Astrocyte (in vitro differentiated cells and primary cell): ENCODE measurements at regions not wholly inside any gene's neighbourhood (a gene's known extent, or its start where the extent isn't known, plus 50 kb on each side); places are given as distances from the start of the nearest gene placed in this dataset.

Experiments used
- DNase-seq: peaks from one replicate; pipeline ENCODE4 v3.0.0-alpha.2; 2010; ENCODE audit warnings: low read depth
- FAIRE-seq: peaks from 2 replicates; lab custom pipeline; 2011; peaks lifted over from hg19 to GRCh38; lab: Jason Lieb, UNC
- H2AFZ ChIP-seq: 2 replicates; pipeline ENCODE4 v1.6.0; 2012; ENCODE audit warnings: low read depth, low read length, inconsistent platforms
- H3K27ac ChIP-seq: 2 replicates; pipeline ENCODE4 v1.5.1; 2011; ENCODE audit warnings: low read depth, low read length, inconsistent platforms
- H3K27me3 ChIP-seq: 2 replicates; pipeline ENCODE4 v1.6.0; 2011; ENCODE audit warnings: low read length, inconsistent platforms; ENCODE audit not compliant: insufficient read depth
- H3K36me3 ChIP-seq: 2 replicates; pipeline ENCODE4 v1.5.1; 2011; ENCODE audit warnings: low read length, inconsistent platforms; ENCODE audit not compliant: insufficient read depth
- H3K4me1 ChIP-seq: 2 replicates; pipeline ENCODE4 v1.5.1; 2011; ENCODE audit warnings: low read length, inconsistent platforms; ENCODE audit not compliant: insufficient read depth
- H3K4me2 ChIP-seq: 2 replicates; pipeline ENCODE4 v1.6.0; 2012; ENCODE audit warnings: low read length, inconsistent platforms
- H3K4me3 ChIP-seq: 2 replicates; pipeline ENCODE4 v1.5.1; 2011; ENCODE audit warnings: low read depth, mild to moderate bottlenecking, low read length, inconsistent platforms; ENCODE audit not compliant: insufficient read depth
- H3K79me2 ChIP-seq: 2 replicates; pipeline ENCODE4 v1.6.0; 2012; ENCODE audit warnings: mild to moderate bottlenecking, low read length, inconsistent platforms; ENCODE audit not compliant: insufficient read depth
- H3K9ac ChIP-seq: 2 replicates; pipeline ENCODE4 v1.6.0; 2012; ENCODE audit warnings: mild to moderate bottlenecking, low read length, inconsistent platforms
- H3K9me3 ChIP-seq: 2 replicates; pipeline ENCODE4 v1.5.1; 2012; ENCODE audit warnings: low read depth, mild to moderate bottlenecking, low read length, inconsistent platforms; ENCODE audit not compliant: insufficient read depth
- H4K20me1 ChIP-seq: 2 replicates; pipeline ENCODE4 v1.6.0; 2012; ENCODE audit warnings: low read length, inconsistent platforms; ENCODE audit not compliant: insufficient read depth
- H3K27ac Mint-ChIP-seq: one replicate; pipeline ENCODE4 v1.8.0; 2021; ENCODE audit warnings: mild to moderate bottlenecking, mixed read lengths; ENCODE audit not compliant: unreplicated experiment
- H3K27me3 Mint-ChIP-seq: one replicate; pipeline ENCODE4 v1.8.0; 2021; ENCODE audit warnings: low read depth, mixed read lengths; ENCODE audit not compliant: unreplicated experiment
- H3K36me3 Mint-ChIP-seq: one replicate; pipeline ENCODE4 v1.8.0; 2021; ENCODE audit warnings: low read depth, mixed read lengths; ENCODE audit not compliant: unreplicated experiment
- H3K4me1 Mint-ChIP-seq: one replicate; pipeline ENCODE4 v1.8.0; 2021; ENCODE audit warnings: low read depth, mixed read lengths; ENCODE audit not compliant: unreplicated experiment
- H3K4me3 Mint-ChIP-seq: one replicate; pipeline ENCODE4 v1.8.0; 2021; ENCODE audit warnings: mild to moderate bottlenecking, moderate library complexity, mixed read lengths; ENCODE audit not compliant: unreplicated experiment
- H3K9me3 Mint-ChIP-seq: one replicate; pipeline ENCODE4 v1.8.0; 2021; ENCODE audit warnings: mild to moderate bottlenecking, mixed read lengths; ENCODE audit not compliant: unreplicated experiment
- EZH2 ChIP-seq: IDR thresholded peaks from 2 replicates; pipeline ENCODE4 v1.6.1; 2012; ENCODE audit warnings: mild to moderate bottlenecking, low read length, inconsistent platforms; ENCODE audit not compliant: insufficient read depth
- TF ChIP-seq, protein P1 (sequence below): IDR thresholded peaks from 2 replicates; pipeline ENCODE4 v1.5.1; 2011; ENCODE audit warnings: low read depth, mild to moderate bottlenecking, inconsistent platforms, low read length, moderate library complexity; ENCODE audit not compliant: insufficient read depth

DNA sequence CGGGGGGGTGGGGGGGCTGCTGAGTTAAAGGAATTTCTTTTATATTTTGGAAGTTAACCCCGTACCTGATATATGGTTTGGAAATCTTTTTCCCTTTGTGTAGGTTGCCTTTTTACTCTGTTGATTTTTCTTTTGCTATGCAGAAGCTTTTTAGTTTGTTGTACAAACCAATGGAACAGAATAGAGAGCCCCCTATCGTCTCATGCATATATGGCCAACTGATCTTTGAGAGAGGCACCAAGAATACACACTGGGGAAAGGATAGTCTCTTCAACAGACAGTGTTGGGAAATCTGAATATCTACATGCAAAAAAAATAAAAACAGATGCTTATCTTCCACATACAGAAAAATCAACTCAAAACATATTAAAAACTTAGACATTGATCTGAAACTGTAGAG lies 647.8 kb upstream of the KLHL29 start:
- no peaks in the 10 kb centered on the region for H3K36me3 Mint-ChIP-seq
- Histone ChIP-seq H3K4me1 (no peaks in the 10 kb centered on the region), H2AFZ (no peak overlapping the region), H3K4me3 (no peak overlapping the region), H3K27me3 (no peaks in the 10 kb centered on the region), H3K4me2 (no peak overlapping the region), H3K9me3 (no peaks in the 10 kb centered on the region), H3K36me3 (no peaks in the 10 kb centered on the region), H3K79me2 (no peaks in the 10 kb centered on the region), H3K27ac (no peak overlapping the region), H3K9ac (no peak overlapping the region), H4K20me1 (no peaks in the 10 kb centered on the region)
- H3K27me3 Mint-ChIP-seq: peaks cover 2% of the 10 kb centered on the region
- H3K4me3 Mint-ChIP-seq: no peak overlapping the region
- H3K4me1 Mint-ChIP-seq: peaks cover 3% of the 10 kb centered on the region
- DNase-seq (no peak), FAIRE-seq (no peak)
- no peak overlapping the region for H3K27ac Mint-ChIP-seq
- TF ChIP-seq EZH2: no peak
- TF ChIP-seq, protein P1, sequence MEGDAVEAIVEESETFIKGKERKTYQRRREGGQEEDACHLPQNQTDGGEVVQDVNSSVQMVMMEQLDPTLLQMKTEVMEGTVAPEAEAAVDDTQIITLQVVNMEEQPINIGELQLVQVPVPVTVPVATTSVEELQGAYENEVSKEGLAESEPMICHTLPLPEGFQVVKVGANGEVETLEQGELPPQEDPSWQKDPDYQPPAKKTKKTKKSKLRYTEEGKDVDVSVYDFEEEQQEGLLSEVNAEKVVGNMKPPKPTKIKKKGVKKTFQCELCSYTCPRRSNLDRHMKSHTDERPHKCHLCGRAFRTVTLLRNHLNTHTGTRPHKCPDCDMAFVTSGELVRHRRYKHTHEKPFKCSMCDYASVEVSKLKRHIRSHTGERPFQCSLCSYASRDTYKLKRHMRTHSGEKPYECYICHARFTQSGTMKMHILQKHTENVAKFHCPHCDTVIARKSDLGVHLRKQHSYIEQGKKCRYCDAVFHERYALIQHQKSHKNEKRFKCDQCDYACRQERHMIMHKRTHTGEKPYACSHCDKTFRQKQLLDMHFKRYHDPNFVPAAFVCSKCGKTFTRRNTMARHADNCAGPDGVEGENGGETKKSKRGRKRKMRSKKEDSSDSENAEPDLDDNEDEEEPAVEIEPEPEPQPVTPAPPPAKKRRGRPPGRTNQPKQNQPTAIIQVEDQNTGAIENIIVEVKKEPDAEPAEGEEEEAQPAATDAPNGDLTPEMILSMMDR: no peak
- H3K9me3 Mint-ChIP-seq: peaks cover 2% of the 10 kb centered on the region

DNA sequence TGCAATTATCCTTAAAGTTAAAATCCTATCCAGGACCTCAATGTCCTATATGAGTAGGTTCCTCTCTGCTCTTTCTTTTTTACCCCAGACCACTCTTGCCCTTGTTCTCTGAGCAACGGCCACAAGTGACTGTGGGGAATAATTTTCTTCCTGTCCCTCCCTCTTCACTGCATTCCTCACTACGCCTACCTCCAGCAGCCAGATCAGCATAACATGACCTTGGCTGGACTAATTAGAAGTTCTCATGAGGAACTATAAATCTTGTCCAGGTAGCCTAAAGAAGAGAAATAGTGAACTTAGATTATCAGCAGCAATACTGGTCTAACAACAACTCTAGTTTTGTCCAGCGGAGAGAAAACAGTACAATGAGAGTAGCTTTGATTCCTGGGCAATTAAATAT lies 643.8 kb upstream of the KLHL29 start:
- Histone ChIP-seq H3K4me1 (no peaks in the 10 kb centered on the region), H4K20me1 (no peaks in the 10 kb centered on the region), H3K4me2 (no peak overlapping the region), H3K4me3 (no peak overlapping the region), H3K9me3 (no peaks in the 10 kb centered on the region), H2AFZ (no peak overlapping the region), H3K36me3 (no peaks in the 10 kb centered on the region), H3K27me3 (no peaks in the 10 kb centered on the region), H3K79me2 (no peaks in the 10 kb centered on the region), H3K9ac (no peak overlapping the region), H3K27ac (no peak overlapping the region)
- Mint-ChIP-seq H3K4me1 (peaks cover 3% of the 10 kb centered on the region), H3K27ac (no peak overlapping the region), H3K27me3 (peaks cover 2% of the 10 kb centered on the region), H3K9me3 (no peaks in the 10 kb centered on the region), H3K4me3 (no peak overlapping the region), H3K36me3 (no peaks in the 10 kb centered on the region)
- TF ChIP-seq, protein P1: no peak
- TF ChIP-seq EZH2: no peak
- no peak for DNase-seq
- no peak for FAIRE-seq

DNA sequence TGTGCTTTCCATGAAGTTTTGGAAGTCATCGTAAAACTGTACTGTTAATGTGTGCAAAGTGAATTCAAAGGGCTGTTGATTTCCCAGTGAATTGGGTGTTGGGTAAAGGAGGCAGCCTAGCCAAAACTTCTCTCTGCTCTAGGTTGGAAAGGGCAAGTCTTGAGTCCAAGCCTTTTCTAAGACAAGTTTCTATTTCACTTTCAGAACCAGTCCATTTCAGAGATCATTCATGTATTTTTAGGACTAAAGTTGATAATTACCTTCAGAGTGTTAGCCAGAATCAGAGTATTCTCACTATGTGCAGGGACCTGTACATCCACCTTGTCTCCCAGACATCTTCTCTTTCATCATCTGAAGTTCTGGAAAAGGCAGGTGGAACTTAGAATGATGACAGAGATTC lies 636.1 kb upstream of the KLHL29 start:
- H3K9ac ChIP-seq: no peak overlapping the region
- no peak for FAIRE-seq
- no peaks in the 10 kb centered on the region for H3K36me3 ChIP-seq
- no peaks in the 10 kb centered on the region for H3K4me1 ChIP-seq
- H3K27ac ChIP-seq: no peak overlapping the region
- TF ChIP-seq, protein P1: no peak
- TF ChIP-seq EZH2: no peak
- no peaks in the 10 kb centered on the region for H3K27me3 ChIP-seq
- no peak overlapping the region for H3K4me3 Mint-ChIP-seq
- no peak overlapping the region for H3K4me3 ChIP-seq
- no peak for DNase-seq
- H4K20me1 ChIP-seq: no peaks in the 10 kb centered on the region
- H3K27ac Mint-ChIP-seq: no peak overlapping the region
- no peaks in the 10 kb centered on the region for H3K4me1 Mint-ChIP-seq
- peaks cover 6% of the 10 kb centered on the region for H3K27me3 Mint-ChIP-seq
- no peak overlapping the region for H2AFZ ChIP-seq
- H3K4me2 ChIP-seq: no peak overlapping the region
- H3K79me2 ChIP-seq: no peaks in the 10 kb centered on the region
- H3K9me3 ChIP-seq: no peaks in the 10 kb centered on the region
- H3K9me3 Mint-ChIP-seq: no peaks in the 10 kb centered on the region
- no peaks in the 10 kb centered on the region for H3K36me3 Mint-ChIP-seq
